Erythroblast (primary cell): ENCODE measurements at regions not wholly inside any gene's neighbourhood (a gene's known extent, or its start where the extent isn't known, plus 50 kb on each side); places are given as distances from the start of the nearest gene placed in this dataset.

Experiments used
- GATA1 ChIP-seq: IDR thresholded peaks from 2 replicates; pipeline ENCODE4 v1.6.1; 2011; ENCODE audit warnings: low read depth, mild to moderate bottlenecking, control low read depth, low read length, moderate library complexity
- POLR2A ChIP-seq: IDR thresholded peaks from 2 replicates; pipeline ENCODE4 v1.6.1; 2011; ENCODE audit warnings: mild to moderate bottlenecking, low read length

DNA sequence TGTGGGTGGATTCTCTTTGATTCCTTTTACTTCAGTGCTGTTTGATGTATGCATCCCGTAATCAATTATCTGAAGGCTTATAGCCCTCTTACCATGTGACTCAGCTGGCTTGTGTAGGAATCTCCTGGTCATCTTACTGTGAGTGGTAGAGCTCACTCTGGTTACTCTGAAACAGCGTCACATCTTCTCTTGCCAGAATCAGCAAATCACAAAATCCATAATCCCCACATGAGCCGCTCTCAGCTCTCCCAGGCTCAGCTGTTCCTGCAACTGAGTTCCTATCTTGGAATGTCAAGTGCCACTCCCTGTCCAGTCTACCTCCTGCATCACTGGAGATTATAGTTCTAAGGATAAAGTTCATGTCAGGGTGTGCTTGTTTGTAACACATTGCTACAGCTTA, 278.0 kb downstream of the FBXO8 start:
- TF ChIP-seq POLR2A, result no peak
- no peak for TF ChIP-seq GATA1
